H1 (cell line): ENCODE measurements at regions not wholly inside any gene's neighbourhood (a gene's known extent, or its start where the extent isn't known, plus 50 kb on each side); places are given as distances from the start of the nearest gene placed in this dataset.

Source experiments
- CTCF ChIA-PET: fragments of 300-600 bp; sonication (Branson Sonifier 250); formaldehyde crosslinking; loops from one replicate; lab custom pipeline; 2021; ENCODE audit not compliant: partially characterized antibody; lab: Charles Lee
- POLR2A ChIA-PET: fragments of 300-600 bp; sonication (Branson Sonifier 250); formaldehyde crosslinking; loops from one replicate; lab custom pipeline; 2021; ENCODE audit warnings: inconsistent platforms; ENCODE audit not compliant: partially characterized antibody; lab: Charles Lee
- DNase-seq, 2 experiments: peaks; one replicate each; pipeline versions ENCODE4 v3.0.0 to v3.0.0-alpha.2; 2010 to 2022; ENCODE audit warnings: low spot score in 2 of 2, low read depth in 1 of 2, mixed read lengths in 1 of 2
- FAIRE-seq: peaks from 2 replicates; lab custom pipeline; 2011; peaks lifted over from hg19 to GRCh38; lab: Jason Lieb, UNC
- H2AFZ ChIP-seq: 2 replicates; pipeline ENCODE4 v1.8.1; 2012; ENCODE audit warnings: low read length, inconsistent platforms
- H2AK5ac ChIP-seq: 2 replicates; pipeline ENCODE4 v1.6.1; 2013; ENCODE audit warnings: low read depth, low read length
- H2BK120ac ChIP-seq: replicated peaks from 2 replicates; pipeline ENCODE3; 2013; ENCODE audit warnings: low read depth, low read length, inconsistent platforms
- H2BK12ac ChIP-seq: 2 replicates; pipeline ENCODE4 v1.6.1; 2013; ENCODE audit warnings: low read depth, low read length
- H2BK15ac ChIP-seq: 2 replicates; pipeline ENCODE4 v1.6.1; 2013; ENCODE audit warnings: low read length
- H2BK20ac ChIP-seq: 2 replicates; pipeline ENCODE4 v1.6.1; 2013; ENCODE audit warnings: low read length
- H2BK5ac ChIP-seq: 2 replicates; pipeline ENCODE4 v1.6.1; 2013; ENCODE audit warnings: low read depth, low read length
- H3K14ac ChIP-seq: 2 replicates; pipeline ENCODE4 v1.6.1; 2013; ENCODE audit warnings: inconsistent platforms; ENCODE audit not compliant: insufficient read length
- H3K18ac ChIP-seq: 2 replicates; pipeline ENCODE4 v1.6.1; 2013; ENCODE audit warnings: low read length; ENCODE audit errors: extremely low read depth
- H3K23ac ChIP-seq: 2 replicates; pipeline ENCODE4 v1.6.1; 2013; ENCODE audit warnings: inconsistent platforms; ENCODE audit not compliant: insufficient read length
- H3K23me2 ChIP-seq: 2 replicates; pipeline ENCODE4 v1.6.1; 2013; ENCODE audit warnings: low read depth, low read length
- H3K27ac ChIP-seq: 2 replicates; pipeline ENCODE4 v1.6.1; 2011; ENCODE audit warnings: low read depth, low read length, inconsistent platforms
- H3K27me3 ChIP-seq, 4 experiments: replicated peaks in 1 of 4; 1 replicate in 1 of 4; 2 replicates in 3 of 4; pipeline versions ENCODE4 v1.6.1 to v1.8.1; 2011 to 2013; ENCODE audit warnings: low read length in 3 of 4, mild to moderate bottlenecking in 3 of 4, inconsistent platforms in 2 of 4, mixed read lengths in 2 of 4, moderate library complexity in 1 of 4; ENCODE audit not compliant: control insufficient read depth in 3 of 4, insufficient read depth in 3 of 4; ENCODE audit errors: extremely low read depth in 1 of 4
- H3K36me3 ChIP-seq, 4 experiments: 2 replicates each; pipeline versions ENCODE4 v1.6.1 to v1.8.1; 2011 to 2013; ENCODE audit warnings: mild to moderate bottlenecking in 4 of 4, low read length in 3 of 4, moderate library complexity in 2 of 4, control low read depth in 1 of 4, inconsistent platforms in 1 of 4; ENCODE audit not compliant: insufficient read depth in 4 of 4, control insufficient read depth in 2 of 4
- H3K4ac ChIP-seq: replicated peaks from 2 replicates; pipeline ENCODE3; 2013; ENCODE audit warnings: low read length, low read depth, mixed read lengths, inconsistent platforms; ENCODE audit not compliant: insufficient read length
- H3K4me1 ChIP-seq, 4 experiments: replicated peaks in 1 of 4; 1 replicate in 1 of 4; 2 replicates in 3 of 4; pipeline versions ENCODE4 v1.6.1 to v1.8.1; 2011 to 2013; ENCODE audit warnings: low read length in 3 of 4, inconsistent platforms in 2 of 4, mixed read lengths in 1 of 4; ENCODE audit not compliant: insufficient read depth in 4 of 4, control insufficient read depth in 3 of 4
- H3K4me2 ChIP-seq, 2 experiments: 2 replicates each; pipeline versions ENCODE4 v1.6.1 to v1.8.1; 2011 to 2013; ENCODE audit warnings: low read depth in 2 of 2, low read length in 2 of 2, control low read depth in 1 of 2, inconsistent platforms in 1 of 2, mild to moderate bottlenecking in 1 of 2; ENCODE audit not compliant: insufficient read depth in 1 of 2
- H3K4me3 ChIP-seq, 4 experiments: fragments of 200-600, 300-600 bp in 1 of 4; sonication (generic), shearing (Covaris generic), sonication (Bioruptor Twin) in 1 of 4; 2 replicates each; pipeline versions ENCODE4 v1.5.1 to v1.8.1; 2011 to 2016; ENCODE audit warnings: low read length in 4 of 4, low read depth in 3 of 4, control low read depth in 2 of 4, inconsistent platforms in 2 of 4, mild to moderate bottlenecking in 2 of 4, mixed read lengths in 1 of 4, moderate library complexity in 1 of 4; ENCODE audit not compliant: insufficient read depth in 2 of 4; ENCODE audit errors: extremely low read depth in 1 of 4
- H3K56ac ChIP-seq: replicated peaks from 2 replicates; pipeline ENCODE3; 2013; ENCODE audit warnings: low read depth, mild to moderate bottlenecking, mixed read lengths, low read length, inconsistent platforms; ENCODE audit not compliant: insufficient read length
- H3K79me1 ChIP-seq: 2 replicates; pipeline ENCODE4 v1.6.1; 2013; ENCODE audit warnings: low read depth, low read length, control low read depth
- H3K79me2 ChIP-seq, 2 experiments: 2 replicates each; pipeline versions ENCODE4 v1.6.1 to v1.8.1; 2012 to 2013; ENCODE audit warnings: low read length in 2 of 2, mild to moderate bottlenecking in 2 of 2, inconsistent platforms in 1 of 2; ENCODE audit not compliant: insufficient read depth in 2 of 2, control insufficient read depth in 1 of 2
- H3K9ac ChIP-seq, 4 experiments: replicated peaks in 1 of 4; 1 replicate in 1 of 4; 2 replicates in 3 of 4; pipeline versions ENCODE4 v1.6.1 to v1.8.1; 2011 to 2013; ENCODE audit warnings: low read depth in 3 of 4, low read length in 3 of 4, control low read depth in 2 of 4, mild to moderate bottlenecking in 2 of 4, moderate library complexity in 2 of 4, inconsistent platforms in 1 of 4; ENCODE audit errors: extremely low read depth in 1 of 4
- H3K9me3 ChIP-seq, 2 experiments: 2 replicates each; pipeline versions ENCODE4 v1.6.1 to v1.8.1; 2012 to 2013; ENCODE audit warnings: mild to moderate bottlenecking in 2 of 2, moderate library complexity in 2 of 2, control low read depth in 1 of 2, inconsistent platforms in 1 of 2, low read depth in 1 of 2, low read length in 1 of 2, mixed read lengths in 1 of 2; ENCODE audit not compliant: insufficient read depth in 2 of 2
- H4K20me1 ChIP-seq, 2 experiments: replicated peaks in 1 of 2; 2 replicates each; pipeline versions ENCODE3 to v1.8.1; 2011 to 2013; ENCODE audit warnings: inconsistent platforms in 2 of 2, low read length in 2 of 2, mild to moderate bottlenecking in 1 of 2; ENCODE audit not compliant: insufficient read depth in 2 of 2, control insufficient read depth in 1 of 2
- H4K5ac ChIP-seq: 2 replicates; pipeline ENCODE4 v1.6.1; 2013; ENCODE audit warnings: low read length, low read depth, mixed read lengths, inconsistent platforms; ENCODE audit not compliant: insufficient read length
- H4K8ac ChIP-seq: 2 replicates; pipeline ENCODE4 v1.8.0; 2013; ENCODE audit warnings: mild to moderate bottlenecking, moderate library complexity, low read length, inconsistent platforms; ENCODE audit not compliant: insufficient read depth; ENCODE audit errors: extremely low read depth
- H4K91ac ChIP-seq: replicated peaks from 2 replicates; pipeline ENCODE3; 2013; ENCODE audit warnings: low read length, mixed read lengths, inconsistent platforms; ENCODE audit not compliant: insufficient read length
- ATF2 ChIP-seq: IDR thresholded peaks from 2 replicates; pipeline ENCODE4 v1.6.1; 2012; ENCODE audit warnings: low read length, inconsistent platforms
- CBX5 ChIP-seq: fragments of 300-800, 300-1000 bp; sonication (generic); IDR thresholded peaks from 2 replicates; pipeline ENCODE4 v1.7.1; 2016; ENCODE audit warnings: antibody characterized with exemption, low read length, low read depth
- CTCF ChIP-seq, 3 experiments: IDR thresholded peaks; 1 replicate in 2 of 3; 2 replicates in 1 of 3; pipeline versions ENCODE4 v1.5.1 to v1.6.1; 2011; ENCODE audit warnings: low read length in 3 of 3, mild to moderate bottlenecking in 3 of 3, inconsistent platforms in 2 of 3, low read depth in 1 of 3, moderate library complexity in 1 of 3; ENCODE audit not compliant: insufficient read depth in 1 of 3; ENCODE audit errors: control extremely low read depth in 1 of 3
- WGBS, 2 experiments: shearing (Covaris generic) in 1 of 2; methylation state at CpG; one replicate each; pipeline versions ENCODE4 v1.1.6 to v1.1.7; 2013 to 2015; ENCODE audit warnings: low lambda C conversion rate in 2 of 2, mixed read lengths in 2 of 2, inconsistent platforms in 1 of 2, low coverage in 1 of 2, missing lambda C conversion rate in 1 of 2; ENCODE audit not compliant: insufficient replicate concordance in 2 of 2, insufficient coverage in 1 of 2, insufficient read length in 1 of 2; ENCODE audit errors: extremely low coverage in 1 of 2, missing lambda C conversion rate in 1 of 2; 5-methylcytosine and 5-hydroxymethylcytosine counted together

GRCh38 chr10:53574024-53574423 is 801.4 kb upstream of the MBL2 start:
- Histone ChIP-seq H3K56ac (no peak overlapping the region), H3K4ac (no peak overlapping the region), H3K79me1 (no peaks in the 10 kb centered on the region), H3K27me3 (no peaks in the 10 kb centered on the region), H3K27ac (no peak overlapping the region), H4K5ac (no peak overlapping the region), H3K4me3 (no peak overlapping the region), H3K36me3 (no peaks in the 10 kb centered on the region), H4K8ac (no peak overlapping the region), H3K18ac (no peak overlapping the region), H2BK120ac (no peak overlapping the region), H3K4me1 (no peaks in the 10 kb centered on the region; a peak in 1 of 7 replicates), H3K14ac (no peak overlapping the region), H4K20me1 (no peaks in the 10 kb centered on the region), H3K23me2 (no peaks in the 10 kb centered on the region), H3K9ac (no peak overlapping the region), H3K23ac (no peak overlapping the region), H2BK20ac (no peak overlapping the region), H3K9me3 (no peaks in the 10 kb centered on the region), H2BK15ac (no peak overlapping the region), H3K79me2 (no peaks in the 10 kb centered on the region), H4K91ac (no peak overlapping the region), H2AFZ (no peak overlapping the region), H2AK5ac (no peak overlapping the region), H3K4me2 (no peak overlapping the region), H2BK12ac (no peak overlapping the region), H2BK5ac (no peak overlapping the region)
- ChIA-PET CTCF (interaction anchor here (0.8 kb wide), 1 partner anchor 23 kb away, joined by 3 read pairs; no protein-coding TSS in a partner anchor), POLR2A (no interaction called here)
- DNase-seq (no peak), FAIRE-seq (no peak)
- 58% methylated on average over 3 of the region's 3 CpGs; no CpG with 5 or more reads in 1 of the 2 experiments for WGBS, 2 experiments
- TF ChIP-seq CBX5: no peak
- no peak for TF ChIP-seq ATF2
- no peak for TF ChIP-seq CTCF (IDR thresholded peaks at IDR 0.05; ENCODE audit: control extremely low read depth in 1 of 3, insufficient read depth in 1 of 3, low read depth in 1 of 3, low read length in 3 of 3)
